Rectal smooth muscle tissue (tissue), 1 donor: ENCODE measurements at regions not wholly inside any gene's neighbourhood (a gene's known extent, or its start where the extent isn't known, plus 50 kb on each side); places are given as distances from the start of the nearest gene placed in this dataset.
A peak's percentile ranks its signal among the peaks of the same experiment; 100 is the strongest.
"Not testable (repeated sequence)": the region's sequence is repeated elsewhere in the genome, so short reads cannot be mapped to it uniquely, and the experiment has no call there.

ENCODE experiments used
- H3K27ac ChIP-seq: one replicate; pipeline ENCODE4 v1.7.0; 2013; ENCODE audit warnings: low read depth, low read length, inconsistent platforms
- H3K27me3 ChIP-seq: one replicate; pipeline ENCODE4 v1.7.0; 2013; ENCODE audit warnings: low read length; ENCODE audit not compliant: control insufficient read depth, insufficient read depth
- H3K36me3 ChIP-seq: one replicate; pipeline ENCODE4 v1.7.0; 2013; ENCODE audit warnings: low read length; ENCODE audit not compliant: control insufficient read depth, insufficient read depth
- H3K4me1 ChIP-seq: one replicate; pipeline ENCODE4 v1.7.0; 2013; ENCODE audit warnings: low read length; ENCODE audit not compliant: control insufficient read depth, insufficient read depth
- H3K4me3 ChIP-seq: one replicate; pipeline ENCODE4 v1.7.0; 2013; ENCODE audit warnings: low read length
- H3K9ac ChIP-seq: one replicate; pipeline ENCODE4 v1.7.0; 2013; ENCODE audit warnings: low read length

DNA sequence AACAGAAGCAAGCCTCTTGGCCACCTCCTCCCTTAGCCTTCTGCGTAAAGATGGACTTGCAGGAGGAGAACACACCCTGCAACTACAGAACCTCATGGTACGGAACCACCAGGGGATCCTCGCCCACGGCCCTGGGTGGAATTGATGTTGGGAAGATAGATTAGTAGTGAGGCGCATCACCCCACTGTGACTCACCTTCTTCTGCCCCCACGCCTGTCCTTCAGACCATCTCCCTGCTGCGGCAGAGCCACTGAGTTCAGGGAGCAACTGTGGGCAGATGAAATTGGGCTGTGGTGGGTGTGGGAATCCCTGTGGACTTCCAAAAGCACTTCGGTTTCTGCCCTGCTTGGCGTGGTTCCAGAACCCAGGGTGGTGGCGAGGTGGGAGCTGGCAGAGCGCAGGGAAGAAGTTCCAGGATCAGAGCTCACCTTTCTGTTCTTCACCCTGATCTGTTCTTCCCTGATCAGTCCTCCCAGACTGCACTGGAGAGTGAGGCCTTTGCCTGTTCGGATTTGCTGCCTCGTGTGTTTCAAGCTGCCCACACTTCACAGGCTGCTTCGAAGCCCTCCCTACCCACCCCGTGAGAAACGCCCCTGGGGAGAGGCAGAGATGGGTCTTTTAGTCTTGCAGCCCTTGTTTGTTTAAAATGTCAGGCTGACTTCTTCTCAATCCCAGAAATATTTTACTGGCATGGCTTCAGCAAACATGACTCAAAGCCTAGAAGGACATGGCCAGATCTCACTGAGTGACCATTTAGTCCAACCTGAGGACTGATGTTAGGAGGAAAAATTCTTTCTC, 92.8 kb upstream of the MLN start:
- H3K4me3 ChIP-seq: no peak overlapping the region
- no peaks in the 10 kb centered on the region for H3K36me3 ChIP-seq
- H3K27ac ChIP-seq: no peak overlapping the region
- H3K4me1 ChIP-seq: peaks cover 15% of the 10 kb centered on the region
- H3K27me3 ChIP-seq: no peaks in the 10 kb centered on the region
- no peak overlapping the region for H3K9ac ChIP-seq

DNA sequence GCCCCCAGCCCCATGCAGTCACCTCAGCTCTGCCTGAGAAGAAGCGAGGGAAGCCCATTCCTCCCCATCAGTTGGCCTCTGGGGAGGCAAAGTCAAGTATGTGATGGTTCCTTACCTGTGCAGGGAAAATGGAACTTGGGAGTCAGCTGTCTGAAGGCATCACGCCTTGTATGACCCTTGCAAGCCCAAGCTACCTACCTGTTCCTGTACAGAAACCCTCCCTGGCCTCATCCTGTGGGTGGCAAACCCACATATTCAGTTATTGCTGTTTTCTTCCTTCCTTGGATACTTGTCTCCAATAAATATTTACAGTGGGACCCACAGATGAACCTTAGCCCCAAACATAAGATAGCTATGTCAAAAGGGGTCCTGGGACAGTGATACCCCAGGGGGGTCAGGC, 92.2 kb upstream of the MLN start:
- H3K9ac ChIP-seq: no peak overlapping the region
- H3K4me1 ChIP-seq: peaks cover 15% of the 10 kb centered on the region
- H3K27me3 ChIP-seq: no peaks in the 10 kb centered on the region
- no peak overlapping the region for H3K27ac ChIP-seq
- no peak overlapping the region for H3K4me3 ChIP-seq
- no peaks in the 10 kb centered on the region for H3K36me3 ChIP-seq

DNA sequence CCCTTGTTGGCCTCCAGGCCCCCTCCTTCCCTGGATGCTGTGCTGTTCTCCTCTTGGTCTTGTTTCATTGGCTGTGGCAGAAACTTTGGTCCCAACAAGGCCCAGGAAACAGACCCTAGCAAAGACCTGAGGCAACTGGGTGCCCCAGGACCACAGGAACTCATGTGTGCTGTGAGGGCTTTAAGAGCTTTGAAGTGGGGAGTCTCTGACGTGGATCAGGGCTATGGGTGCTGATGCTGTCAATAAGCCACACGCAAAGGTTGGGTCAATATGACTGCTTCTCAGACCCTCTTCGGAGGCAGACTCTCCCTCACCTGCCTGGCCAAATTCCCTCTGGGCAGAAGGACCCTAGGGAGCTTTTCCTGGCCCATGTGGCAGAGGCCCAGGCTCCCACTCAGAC, 91.5 kb upstream of the MLN start:
- peaks cover 15% of the 10 kb centered on the region for H3K4me1 ChIP-seq
- no peak overlapping the region for H3K9ac ChIP-seq
- no peak overlapping the region for H3K27ac ChIP-seq
- no peak overlapping the region for H3K4me3 ChIP-seq
- H3K36me3 ChIP-seq: no peaks in the 10 kb centered on the region
- no peaks in the 10 kb centered on the region for H3K27me3 ChIP-seq

DNA sequence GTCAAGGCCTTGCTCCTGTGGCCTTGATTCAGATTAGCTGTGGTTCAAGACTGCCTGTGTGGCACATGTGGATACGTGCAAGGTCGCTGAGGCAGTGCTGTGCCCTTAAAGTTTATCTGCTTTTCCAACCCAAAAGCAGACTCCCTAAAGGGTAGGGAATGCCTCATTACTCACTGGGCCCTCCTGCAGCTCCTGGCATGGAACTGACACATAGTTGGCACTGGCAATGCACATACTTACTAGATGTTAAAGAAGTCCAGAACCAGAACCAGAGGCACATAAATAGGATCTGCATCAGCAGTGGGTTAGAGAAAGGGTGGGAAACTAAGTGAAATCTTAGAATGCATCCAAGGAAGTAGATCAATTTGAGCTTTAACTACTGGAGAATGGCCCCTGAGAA, 90.6 kb upstream of the MLN start:
- Histone ChIP-seq H3K4me1 (peaks cover 15% of the 10 kb centered on the region), H3K27ac (no peak overlapping the region), H3K27me3 (no peaks in the 10 kb centered on the region), H3K36me3 (no peaks in the 10 kb centered on the region), H3K9ac (no peak overlapping the region), H3K4me3 (no peak overlapping the region)

DNA sequence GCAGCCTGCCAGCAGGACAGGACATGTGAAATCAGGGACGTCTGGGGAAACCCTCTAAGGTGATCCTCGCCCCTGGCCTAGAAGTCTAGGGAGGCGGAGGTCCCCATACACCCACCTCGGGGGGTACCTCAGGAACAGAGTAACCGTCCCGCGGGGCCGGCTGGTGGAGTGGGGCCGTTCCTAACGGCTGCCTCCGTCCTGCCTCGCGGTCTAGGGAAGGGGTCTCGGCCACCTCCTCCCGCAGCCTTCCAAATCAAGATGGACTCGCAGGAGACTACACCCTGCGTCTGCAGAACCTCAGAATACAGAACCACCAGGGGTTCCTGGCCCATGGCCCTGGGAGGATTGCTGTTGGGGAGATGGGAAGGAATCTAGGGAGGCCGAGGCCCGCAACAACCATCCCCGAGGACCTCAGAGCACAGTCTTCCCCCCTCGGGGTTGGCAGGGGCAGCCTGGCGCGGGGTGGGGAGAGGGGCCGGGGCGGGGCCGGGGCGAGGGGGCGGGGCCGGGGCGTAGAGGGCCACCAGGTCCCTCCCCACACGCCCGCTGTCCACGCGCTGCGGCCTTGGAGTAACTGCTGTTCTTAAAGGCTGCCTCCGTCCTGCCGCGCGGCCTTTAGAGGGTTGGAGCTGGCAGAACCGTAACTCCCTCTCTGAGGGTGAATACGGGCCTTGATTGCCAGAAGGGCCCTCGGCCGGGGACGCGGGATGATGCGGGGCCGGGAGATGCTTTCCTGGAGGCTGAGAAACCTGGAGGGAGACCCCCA, 89.0 kb upstream of the MLN start:
- Histone ChIP-seq H3K27me3 (no peaks in the 10 kb centered on the region), H3K4me3 (no peak overlapping the region), H3K36me3 (no peaks in the 10 kb centered on the region), H3K9ac (no peak overlapping the region), H3K4me1 (peaks cover 15% of the 10 kb centered on the region), H3K27ac (no peak overlapping the region)

DNA sequence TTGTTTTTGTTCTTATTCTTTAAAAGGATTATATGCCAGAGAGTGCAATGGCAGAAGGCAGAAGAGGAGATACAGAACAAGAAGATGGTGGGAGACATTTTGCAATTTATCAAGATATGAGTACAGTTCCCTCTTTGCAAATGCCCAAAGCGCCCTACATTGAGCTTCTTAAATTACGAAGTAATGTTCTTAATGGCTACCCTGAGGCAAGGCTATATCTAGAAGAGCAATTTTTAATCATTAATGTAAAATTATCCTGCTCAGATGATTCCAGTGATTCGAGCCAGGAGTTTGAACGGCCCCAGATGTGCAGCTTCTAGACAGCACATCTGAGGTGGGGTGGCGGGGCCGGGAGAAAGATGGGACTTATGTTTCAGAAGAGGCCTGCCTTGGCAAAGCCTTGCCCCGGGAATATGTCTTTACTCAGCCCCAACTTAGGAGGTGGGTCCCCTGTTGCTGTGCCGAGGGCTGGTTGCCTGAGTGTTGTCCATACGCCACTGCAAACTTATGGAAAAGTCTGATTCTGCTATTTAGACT, 84.9 kb upstream of the MLN start:
- Histone ChIP-seq H3K9ac (no peak overlapping the region), H3K27me3 (no peaks in the 10 kb centered on the region), H3K36me3 (no peaks in the 10 kb centered on the region), H3K4me1 (peaks cover 25% of the 10 kb centered on the region), H3K27ac (no peak overlapping the region), H3K4me3 (no peak overlapping the region)

DNA sequence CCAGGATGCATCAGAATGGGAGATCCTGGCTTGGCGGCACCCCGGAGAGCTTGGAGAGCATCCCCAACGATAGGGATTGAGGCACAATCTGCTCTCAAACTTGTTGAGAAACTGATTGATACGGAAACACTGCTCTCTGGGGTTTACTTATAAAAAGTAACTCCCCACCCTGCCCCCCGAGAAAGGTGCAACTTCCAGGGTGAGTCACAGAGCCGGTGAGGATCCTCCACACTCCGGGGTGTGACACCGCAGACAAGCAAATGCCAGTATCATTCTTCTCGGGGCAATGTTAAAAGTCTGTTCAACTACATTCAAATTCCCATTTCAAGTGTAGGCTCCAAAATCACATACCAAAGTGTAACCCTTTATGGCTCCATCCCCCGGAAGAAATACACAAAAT, 84.4 kb upstream of the MLN start:
- Histone ChIP-seq H3K4me3 (no peak overlapping the region), H3K27me3 (no peaks in the 10 kb centered on the region), H3K36me3 (no peaks in the 10 kb centered on the region), H3K4me1 (peaks cover 25% of the 10 kb centered on the region), H3K9ac (no peak overlapping the region), H3K27ac (no peak overlapping the region)

DNA sequence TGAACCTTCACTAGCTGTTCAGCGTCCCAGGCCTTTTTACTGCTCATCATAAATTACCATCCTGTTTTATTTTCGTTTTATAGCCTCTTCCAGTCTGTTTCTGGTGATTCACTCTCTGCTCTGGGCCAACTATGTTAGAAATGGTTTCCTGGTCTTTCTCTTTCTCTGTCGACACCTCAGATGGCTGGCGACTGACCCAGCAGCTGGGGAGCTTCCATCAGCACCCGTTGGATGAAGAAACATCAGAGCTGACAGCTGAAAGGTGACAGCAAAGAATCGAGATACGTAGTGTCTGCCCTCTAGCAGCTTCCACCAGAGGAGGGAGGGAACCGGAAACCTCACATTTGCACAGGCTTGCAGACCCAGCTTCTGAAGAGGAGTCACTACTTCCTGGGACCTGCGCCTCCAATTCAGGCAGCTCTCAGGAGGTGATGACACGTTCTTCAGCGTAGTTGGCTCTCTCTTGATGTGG, 82.9 kb upstream of the MLN start:
- no peak overlapping the region for H3K4me3 ChIP-seq
- no peaks in the 10 kb centered on the region for H3K27me3 ChIP-seq
- H3K9ac ChIP-seq: no peak overlapping the region
- H3K4me1 ChIP-seq: peaks cover 25% of the 10 kb centered on the region
- H3K36me3 ChIP-seq: no peaks in the 10 kb centered on the region
- no peak overlapping the region for H3K27ac ChIP-seq

DNA sequence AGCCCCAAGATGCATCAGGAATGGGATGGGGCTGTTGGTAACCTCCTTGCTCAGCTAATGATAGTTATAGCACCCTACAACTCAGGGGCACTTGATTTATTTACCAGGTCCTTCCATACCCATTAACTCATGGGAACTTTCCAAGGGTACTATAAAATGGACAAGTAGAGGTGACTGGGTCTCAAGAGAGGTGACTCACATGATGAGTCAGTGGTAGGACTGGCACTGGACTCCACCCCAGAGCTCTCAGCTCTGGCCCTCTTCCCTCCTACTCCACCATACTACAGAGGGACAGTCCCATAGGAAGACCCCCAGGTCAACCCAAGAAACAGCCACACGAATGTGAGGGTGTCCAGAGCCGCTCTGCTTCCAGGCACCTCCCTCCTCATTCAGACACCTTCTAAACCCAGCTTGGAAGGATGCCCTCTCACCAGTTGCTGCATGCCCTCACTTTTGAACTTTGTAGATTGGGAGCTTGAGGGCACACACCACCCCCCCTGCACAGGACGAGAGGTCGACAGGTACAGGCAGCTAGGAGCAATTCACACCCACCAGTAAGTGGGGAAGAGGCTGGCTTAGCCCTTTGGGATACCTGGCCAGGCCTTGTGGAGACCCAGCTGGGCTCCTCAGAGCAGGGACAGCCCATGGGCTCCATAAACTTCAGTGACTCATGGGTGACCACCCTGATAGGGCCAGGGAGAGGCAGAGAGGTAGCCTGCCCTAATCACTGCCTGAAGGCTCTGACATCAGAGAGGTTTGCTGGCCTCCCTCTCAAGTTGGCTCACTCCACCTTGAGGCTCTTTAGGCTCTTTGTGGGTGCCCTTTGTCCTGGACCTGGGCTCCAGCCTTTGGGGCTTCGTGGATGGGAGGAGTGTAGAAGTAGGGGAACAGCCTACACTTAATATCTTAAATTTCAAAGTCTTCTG, 81.6 kb upstream of the MLN start:
- no peak overlapping the region for H3K27ac ChIP-seq
- H3K4me3 ChIP-seq: peak overlapping the region; percentile 9
- no peaks in the 10 kb centered on the region for H3K36me3 ChIP-seq
- H3K9ac ChIP-seq: no peak overlapping the region
- H3K4me1 ChIP-seq: peaks cover 25% of the 10 kb centered on the region
- H3K27me3 ChIP-seq: no peaks in the 10 kb centered on the region

DNA sequence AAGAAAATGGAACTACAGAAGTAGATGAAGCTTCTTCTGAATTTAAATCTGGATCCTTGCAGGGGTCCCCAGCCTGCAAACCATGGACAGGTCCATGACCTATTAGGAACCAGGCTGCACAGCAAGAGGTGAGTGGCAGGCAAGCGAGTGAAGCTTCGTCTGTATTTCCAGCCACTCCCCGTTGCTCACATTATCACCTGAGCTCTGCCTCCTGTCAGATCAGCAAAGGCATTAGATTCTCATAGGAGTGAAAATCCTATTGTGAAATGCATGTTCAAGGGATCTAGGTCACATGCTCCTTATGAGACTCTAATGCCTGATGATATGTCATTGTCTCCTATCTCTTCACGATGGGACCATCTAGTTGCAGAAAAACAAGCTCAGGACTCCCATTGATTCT, 79.8 kb upstream of the MLN start:
- not testable (repeated sequence) for H3K27me3 ChIP-seq, H3K4me3 ChIP-seq, H3K36me3 ChIP-seq, H3K9ac ChIP-seq, H3K27ac ChIP-seq
- H3K4me1 ChIP-seq: peaks cover 25% of the 10 kb centered on the region

DNA sequence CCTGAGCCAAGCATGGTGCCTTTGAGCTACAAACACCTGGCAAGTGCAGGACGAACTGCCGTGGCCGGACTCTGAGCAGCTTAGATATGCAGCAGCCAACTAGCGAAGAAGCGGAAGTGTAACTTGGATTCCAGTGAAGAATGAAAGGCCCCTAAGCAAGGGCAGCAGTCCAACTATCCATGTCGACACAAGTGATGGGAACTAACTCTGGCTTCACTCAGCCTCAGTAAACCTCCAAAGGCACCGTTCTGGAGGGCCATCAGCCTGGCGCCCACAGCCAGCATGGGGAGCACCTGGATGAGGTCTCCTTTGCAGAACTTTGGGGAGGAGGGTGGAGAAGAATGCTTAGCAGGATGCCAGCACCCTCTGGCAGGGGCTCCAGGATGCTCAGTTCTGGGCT, 78.4 kb upstream of the MLN start:
- Histone ChIP-seq H3K4me1 (peaks cover 24% of the 10 kb centered on the region), H3K36me3 (no peaks in the 10 kb centered on the region), H3K4me3 (no peak overlapping the region), H3K9ac (no peak overlapping the region), H3K27me3 (peaks cover under 1% of the 10 kb centered on the region), H3K27ac (no peak overlapping the region)

DNA sequence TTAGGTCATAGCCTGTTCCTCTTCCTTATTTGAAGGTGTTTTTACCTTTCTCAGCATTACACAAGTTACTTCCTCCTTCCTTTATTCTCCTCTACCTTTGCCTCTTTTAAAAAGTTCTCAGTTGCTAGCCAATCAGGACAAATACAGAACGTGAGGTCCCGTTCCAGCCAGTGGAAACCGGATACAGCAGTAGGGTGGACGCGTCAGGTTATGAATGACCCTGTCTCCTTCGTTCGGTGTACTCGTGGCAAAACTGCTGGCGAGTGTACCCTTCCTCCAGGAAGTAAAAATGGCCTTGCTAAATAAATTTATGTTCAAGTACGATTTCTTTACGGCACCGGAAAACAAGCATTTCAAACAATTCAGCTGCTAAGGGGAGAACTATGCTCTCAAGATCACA, 77.0 kb upstream of the MLN start:
- H3K36me3 ChIP-seq: no peaks in the 10 kb centered on the region
- no peak overlapping the region for H3K4me3 ChIP-seq
- peaks cover 12% of the 10 kb centered on the region for H3K4me1 ChIP-seq
- no peak overlapping the region for H3K9ac ChIP-seq
- H3K27ac ChIP-seq: no peak overlapping the region
- peaks cover 3% of the 10 kb centered on the region for H3K27me3 ChIP-seq
